ENCODE measurements at regions not wholly inside any gene's neighbourhood (a gene's known extent, or its start where the extent isn't known, plus 50 kb on each side); places are given as distances from the start of the nearest gene placed in this dataset.

- TF ChIP-seq POLR2A (IDR thresholded peaks at IDR 0.05; ENCODE audit: low read depth, low read length) (no peak), POLR2AphosphoS5 (IDR thresholded peaks at IDR 0.05; ENCODE audit: low read depth, low read length) (no peak), TAF1 (IDR thresholded peaks at IDR 0.05; ENCODE audit: borderline replicate concordance, low read depth, low read length) (no peak)
These were observed 233.5 kb downstream of the PLPP3 start for GRCh38 chr1:56345831-56346230.
